ENCODE measurements at regions not wholly inside any gene's neighbourhood (a gene's known extent, or its start where the extent isn't known, plus 50 kb on each side); places are given as distances from the start of the nearest gene placed in this dataset.

- TF ChIP-seq, protein P1, sequence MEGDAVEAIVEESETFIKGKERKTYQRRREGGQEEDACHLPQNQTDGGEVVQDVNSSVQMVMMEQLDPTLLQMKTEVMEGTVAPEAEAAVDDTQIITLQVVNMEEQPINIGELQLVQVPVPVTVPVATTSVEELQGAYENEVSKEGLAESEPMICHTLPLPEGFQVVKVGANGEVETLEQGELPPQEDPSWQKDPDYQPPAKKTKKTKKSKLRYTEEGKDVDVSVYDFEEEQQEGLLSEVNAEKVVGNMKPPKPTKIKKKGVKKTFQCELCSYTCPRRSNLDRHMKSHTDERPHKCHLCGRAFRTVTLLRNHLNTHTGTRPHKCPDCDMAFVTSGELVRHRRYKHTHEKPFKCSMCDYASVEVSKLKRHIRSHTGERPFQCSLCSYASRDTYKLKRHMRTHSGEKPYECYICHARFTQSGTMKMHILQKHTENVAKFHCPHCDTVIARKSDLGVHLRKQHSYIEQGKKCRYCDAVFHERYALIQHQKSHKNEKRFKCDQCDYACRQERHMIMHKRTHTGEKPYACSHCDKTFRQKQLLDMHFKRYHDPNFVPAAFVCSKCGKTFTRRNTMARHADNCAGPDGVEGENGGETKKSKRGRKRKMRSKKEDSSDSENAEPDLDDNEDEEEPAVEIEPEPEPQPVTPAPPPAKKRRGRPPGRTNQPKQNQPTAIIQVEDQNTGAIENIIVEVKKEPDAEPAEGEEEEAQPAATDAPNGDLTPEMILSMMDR (optimal IDR thresholded peaks at IDR 0.05 in 1 of 3, IDR thresholded peaks at IDR 0.05 in 1 of 3, conservative IDR thresholded peaks at IDR 0.05 in 1 of 3; ENCODE audit: extremely low read depth in 1 of 3, insufficient read depth in 2 of 3, low read length in 3 of 3) = no peak
- no peak for TF ChIP-seq EZH2 (IDR thresholded peaks at IDR 0.05; ENCODE audit: low read length)
These were observed 117.1 kb upstream of the SPAG17 start for GRCh38 chr1:118302145-118302544.
